RWPE1 (cell line): ENCODE measurements at regions not wholly inside any gene's neighbourhood (a gene's known extent, or its start where the extent isn't known, plus 50 kb on each side); places are given as distances from the start of the nearest gene placed in this dataset.

Source experiments
- CTCF ChIA-PET: fragments of 350-600 bp; sonication (Branson Sonifier 250); formaldehyde crosslinking; extraction: SDS; loops from one replicate; lab custom pipeline; 2021; lab: Yijun Ruan, JAX
- POLR2A ChIA-PET: fragments of 400-600 bp; formaldehyde crosslinking; extraction: SDS; loops from one replicate; lab custom pipeline; 2020; ENCODE audit warnings: antibody characterized with exemption; ENCODE audit not compliant: low non-redundant PET; lab: Yijun Ruan, JAX
- DNase-seq: peaks from one replicate; pipeline ENCODE4 v3.0.0; 2012; ENCODE audit warnings: low spot score
- H3K27ac ChIP-seq: fragments of 450-650 bp; 2 replicates; pipeline ENCODE4 v1.5.1; 2017
- TF ChIP-seq, protein P1 (sequence below): fragments of 450-650 bp; conservative IDR thresholded peaks from 2 replicates; pipeline ENCODE4 v1.5.1; 2017; ENCODE audit warnings: low read depth, mild to moderate bottlenecking

- TF ChIP-seq, protein P1, sequence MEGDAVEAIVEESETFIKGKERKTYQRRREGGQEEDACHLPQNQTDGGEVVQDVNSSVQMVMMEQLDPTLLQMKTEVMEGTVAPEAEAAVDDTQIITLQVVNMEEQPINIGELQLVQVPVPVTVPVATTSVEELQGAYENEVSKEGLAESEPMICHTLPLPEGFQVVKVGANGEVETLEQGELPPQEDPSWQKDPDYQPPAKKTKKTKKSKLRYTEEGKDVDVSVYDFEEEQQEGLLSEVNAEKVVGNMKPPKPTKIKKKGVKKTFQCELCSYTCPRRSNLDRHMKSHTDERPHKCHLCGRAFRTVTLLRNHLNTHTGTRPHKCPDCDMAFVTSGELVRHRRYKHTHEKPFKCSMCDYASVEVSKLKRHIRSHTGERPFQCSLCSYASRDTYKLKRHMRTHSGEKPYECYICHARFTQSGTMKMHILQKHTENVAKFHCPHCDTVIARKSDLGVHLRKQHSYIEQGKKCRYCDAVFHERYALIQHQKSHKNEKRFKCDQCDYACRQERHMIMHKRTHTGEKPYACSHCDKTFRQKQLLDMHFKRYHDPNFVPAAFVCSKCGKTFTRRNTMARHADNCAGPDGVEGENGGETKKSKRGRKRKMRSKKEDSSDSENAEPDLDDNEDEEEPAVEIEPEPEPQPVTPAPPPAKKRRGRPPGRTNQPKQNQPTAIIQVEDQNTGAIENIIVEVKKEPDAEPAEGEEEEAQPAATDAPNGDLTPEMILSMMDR, result no peak
- CTCF ChIA-PET, result no interaction called here
- H3K27ac ChIP-seq, result no peak overlapping the region
- POLR2A ChIA-PET, result no interaction called here
- no peak for DNase-seq
Measured at GRCh38 chr20:17859616-17860232, 108.9 kb downstream of the SNX5 start.

DNA sequence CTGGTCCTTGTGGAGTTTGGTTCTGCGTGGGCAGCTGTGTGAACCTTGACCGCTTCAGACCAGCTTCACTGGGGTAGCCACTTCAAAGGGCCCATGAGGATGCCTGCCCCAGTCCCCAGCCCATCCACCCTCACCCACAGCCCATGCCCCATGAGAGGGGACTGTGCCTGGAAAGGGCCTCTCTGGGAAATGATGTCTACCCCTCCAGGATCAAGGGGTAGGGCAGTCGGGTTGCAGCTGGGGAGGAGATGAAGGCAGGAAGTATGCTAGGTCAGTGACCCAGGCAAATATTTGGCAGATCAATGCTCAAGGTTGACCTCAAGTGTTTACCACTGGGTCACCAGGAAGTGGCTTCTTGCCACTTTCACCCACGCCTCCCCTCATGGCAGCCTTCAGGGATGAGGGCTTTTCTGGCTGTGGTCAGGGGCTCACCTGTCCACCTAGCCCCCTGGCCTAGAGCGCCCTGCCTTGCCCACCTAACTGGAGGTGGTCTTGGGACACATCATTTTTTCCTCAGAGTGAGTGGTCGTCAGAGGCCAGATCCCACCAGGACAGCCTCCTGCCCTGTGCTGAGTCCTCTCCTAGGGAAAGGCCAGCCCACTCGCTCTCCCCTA lies 109.5 kb downstream of the SNX5 start:
- no peak for DNase-seq
- H3K27ac ChIP-seq, result no peak overlapping the region
- CTCF ChIA-PET, result interaction anchor here (0.6 kb wide), 1 partner anchor 383 kb away, joined by 3 read pairs; no protein-coding TSS in a partner anchor
- TF ChIP-seq, protein P1, result no peak
- POLR2A ChIA-PET, result no interaction called here

DNA sequence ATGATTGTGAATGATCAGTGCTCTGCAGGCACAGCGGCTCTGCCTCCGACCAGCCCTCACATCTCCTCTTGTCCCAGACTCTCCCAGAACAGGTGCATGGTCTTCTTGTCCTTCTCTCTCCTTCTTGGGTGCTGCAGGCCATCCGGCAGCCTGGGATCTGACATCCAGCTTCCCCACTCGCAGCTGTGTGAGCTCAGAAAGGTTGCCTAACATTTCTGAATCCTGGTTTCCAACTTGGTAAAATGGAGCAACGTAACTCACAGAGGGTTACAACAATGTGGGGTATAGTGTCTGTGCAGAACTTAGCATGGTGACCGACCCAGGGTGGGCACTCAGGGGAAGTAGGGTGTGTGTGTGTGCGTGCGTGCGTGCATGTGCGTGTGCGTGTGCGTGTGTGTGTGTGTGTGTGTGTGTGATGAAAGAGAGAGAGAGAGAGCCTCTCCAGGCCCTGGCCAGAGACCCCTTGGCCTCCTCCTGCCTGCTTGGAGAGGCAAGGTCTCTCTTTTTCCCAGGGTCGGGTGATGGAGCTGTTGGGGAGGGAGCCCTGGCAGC lies 110.1 kb downstream of the SNX5 start:
- POLR2A ChIA-PET, result no interaction called here
- TF ChIP-seq, protein P1, result no peak
- no peak for DNase-seq
- CTCF ChIA-PET, result interaction anchor here (0.6 kb wide), 1 partner anchor 383 kb away, joined by 3 read pairs; no protein-coding TSS in a partner anchor
- H3K27ac ChIP-seq, result no peak overlapping the region

DNA sequence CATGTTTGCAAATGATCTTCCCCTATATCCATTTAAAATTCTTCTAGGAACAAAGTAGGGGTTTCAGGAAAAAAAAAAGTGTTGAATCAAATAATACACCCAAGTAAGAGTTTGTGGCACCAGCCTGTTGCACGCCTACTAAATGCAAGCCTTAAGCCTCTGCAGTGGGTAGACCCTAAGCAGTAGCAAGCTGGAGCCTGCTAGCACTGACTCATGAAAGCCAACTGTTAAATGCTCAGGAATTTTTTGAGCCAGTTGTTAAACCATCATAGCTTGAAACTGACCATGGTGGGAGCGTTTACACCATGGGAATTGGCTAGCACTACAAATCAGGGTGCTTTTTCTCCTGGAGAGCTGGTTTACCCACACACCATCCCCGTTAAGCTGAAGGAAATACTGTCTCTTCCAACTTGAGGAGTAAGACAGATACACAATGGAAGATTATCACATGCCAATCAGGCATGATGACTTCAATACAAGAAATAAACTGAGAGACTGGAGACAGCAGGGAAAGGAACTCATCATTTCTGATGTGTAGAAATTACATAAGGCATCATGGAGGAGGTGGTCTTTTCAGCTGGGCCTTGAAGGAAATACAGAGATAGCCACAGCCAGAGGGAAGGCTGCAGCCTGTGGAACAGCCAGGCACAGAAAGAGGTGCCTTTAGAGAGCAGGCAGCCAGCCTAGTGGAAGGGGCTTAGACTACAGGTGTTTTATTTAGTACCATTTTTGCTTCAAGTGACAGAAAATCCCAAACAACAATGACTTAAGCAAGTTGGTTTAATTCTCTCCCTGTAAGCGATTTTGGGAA lies 110.8 kb downstream of the SNX5 start:
- H3K27ac ChIP-seq, result no peak overlapping the region
- peak; percentile 38 for DNase-seq
- TF ChIP-seq, protein P1, result no peak
- POLR2A ChIA-PET, result no interaction called here
- CTCF ChIA-PET, result no interaction called here

GRCh38 chr20:17856837-17857605 lies 111.6 kb downstream of the SNX5 start:
- TF ChIP-seq, protein P1, result no peak
- no peak for DNase-seq
- no peak overlapping the region for H3K27ac ChIP-seq
- CTCF ChIA-PET, result no interaction called here
- POLR2A ChIA-PET, result no interaction called here

DNA sequence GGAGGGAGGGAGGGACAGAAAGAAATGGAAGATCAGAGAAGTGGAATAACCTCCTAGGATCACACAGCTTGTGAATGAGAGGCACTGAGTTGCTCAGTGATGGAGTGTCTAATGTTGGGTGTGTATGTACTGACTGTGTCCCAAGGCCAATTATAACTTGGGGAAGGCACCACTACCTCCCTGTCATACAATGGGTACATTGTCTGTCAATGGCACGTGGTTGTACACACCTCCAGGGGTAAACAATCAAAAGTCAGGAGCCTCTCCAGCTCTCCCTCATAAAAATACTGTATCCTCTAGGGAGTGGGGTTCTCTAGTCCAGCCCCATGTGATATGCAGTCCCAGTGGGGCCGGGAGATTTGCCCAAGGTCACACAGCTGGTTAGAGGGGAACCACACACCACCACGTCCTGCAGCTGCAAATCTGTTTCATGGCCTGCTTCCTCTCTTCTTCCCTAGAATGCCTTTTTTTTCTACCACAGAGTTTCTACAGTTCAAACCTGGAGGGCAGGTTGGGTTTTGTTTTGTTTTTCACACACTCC lies 112.5 kb downstream of the SNX5 start:
- ChIA-PET POLR2A (no interaction called here), CTCF (no interaction called here)
- TF ChIP-seq, protein P1, result no peak
- H3K27ac ChIP-seq, result no peak overlapping the region
- no peak for DNase-seq
